ENCODE measurements at regions not wholly inside any gene's neighbourhood (a gene's known extent, or its start where the extent isn't known, plus 50 kb on each side); places are given as distances from the start of the nearest gene placed in this dataset.

DNA sequence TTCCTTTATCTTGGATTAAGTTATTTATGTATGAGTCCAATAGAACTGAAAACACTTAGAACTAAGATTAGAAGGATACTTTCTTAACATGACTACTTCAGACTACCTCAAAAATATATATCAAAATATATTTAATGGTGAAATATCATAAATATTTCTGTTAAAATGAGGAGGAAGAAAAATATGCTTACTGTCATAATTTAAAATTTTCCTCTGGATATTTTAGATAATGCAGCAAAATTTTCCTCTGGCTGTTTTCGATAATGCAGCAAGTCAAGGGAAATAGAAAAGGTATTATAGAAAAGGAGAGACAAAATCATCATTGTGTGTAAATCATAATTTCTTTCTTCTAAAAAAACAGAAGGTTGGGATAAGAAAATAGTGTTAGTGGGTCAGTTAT lies 263.3 kb downstream of the HS3ST3A1 start:
- TF ChIP-seq, protein P1, sequence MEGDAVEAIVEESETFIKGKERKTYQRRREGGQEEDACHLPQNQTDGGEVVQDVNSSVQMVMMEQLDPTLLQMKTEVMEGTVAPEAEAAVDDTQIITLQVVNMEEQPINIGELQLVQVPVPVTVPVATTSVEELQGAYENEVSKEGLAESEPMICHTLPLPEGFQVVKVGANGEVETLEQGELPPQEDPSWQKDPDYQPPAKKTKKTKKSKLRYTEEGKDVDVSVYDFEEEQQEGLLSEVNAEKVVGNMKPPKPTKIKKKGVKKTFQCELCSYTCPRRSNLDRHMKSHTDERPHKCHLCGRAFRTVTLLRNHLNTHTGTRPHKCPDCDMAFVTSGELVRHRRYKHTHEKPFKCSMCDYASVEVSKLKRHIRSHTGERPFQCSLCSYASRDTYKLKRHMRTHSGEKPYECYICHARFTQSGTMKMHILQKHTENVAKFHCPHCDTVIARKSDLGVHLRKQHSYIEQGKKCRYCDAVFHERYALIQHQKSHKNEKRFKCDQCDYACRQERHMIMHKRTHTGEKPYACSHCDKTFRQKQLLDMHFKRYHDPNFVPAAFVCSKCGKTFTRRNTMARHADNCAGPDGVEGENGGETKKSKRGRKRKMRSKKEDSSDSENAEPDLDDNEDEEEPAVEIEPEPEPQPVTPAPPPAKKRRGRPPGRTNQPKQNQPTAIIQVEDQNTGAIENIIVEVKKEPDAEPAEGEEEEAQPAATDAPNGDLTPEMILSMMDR (IDR thresholded peaks at IDR 0.05; ENCODE audit: control extremely low read depth in 1 of 3, insufficient read depth in 1 of 3, low read depth in 1 of 3, low read length in 3 of 3) = no peak
- TF ChIP-seq BCL11A (IDR thresholded peaks at IDR 0.05; ENCODE audit: low read depth in 2 of 2, low read length in 2 of 2) (no peak), SIN3A (conservative IDR thresholded peaks at IDR 0.05 in 1 of 2, IDR thresholded peaks at IDR 0.05 in 1 of 2; ENCODE audit: low read depth in 1 of 2, low read length in 2 of 2) (no peak)
